ENCODE measurements at regions not wholly inside any gene's neighbourhood (a gene's known extent, or its start where the extent isn't known, plus 50 kb on each side); places are given as distances from the start of the nearest gene placed in this dataset.

GRCh38 chr5:153880106-153880505, 158.6 kb downstream of the FAM114A2 start:
- no peak for DNase-seq (ENCODE audit: low read depth)

GRCh38 chr5:153879596-153879995, 159.1 kb downstream of the FAM114A2 start:
- no peak for DNase-seq (ENCODE audit: low read depth)

GRCh38 chr5:153866176-153866575, 172.5 kb downstream of the FAM114A2 start:
- DNase-seq (ENCODE audit: low read depth) = no peak

- no peak for DNase-seq (ENCODE audit: low read depth)
Measured at GRCh38 chr5:153865016-153865415, 173.7 kb downstream of the FAM114A2 start.

- no peak for DNase-seq (ENCODE audit: low read depth)
Measured at GRCh38 chr5:153863951-153864350, 174.8 kb downstream of the FAM114A2 start.
